Endometrium (tissue), 2 donors: ENCODE measurements at regions not wholly inside any gene's neighbourhood (a gene's known extent, or its start where the extent isn't known, plus 50 kb on each side); places are given as distances from the start of the nearest gene placed in this dataset.

Experiments
- FAIRE-seq: peaks from 2 replicates; lab custom pipeline; 2012; peaks lifted over from hg19 to GRCh38; lab: Jason Lieb, UNC
- donor health status: control.
- donor health status: control.

- no peak for FAIRE-seq
Observed at GRCh38 chr17:73785496-73785895, 141.3 kb upstream of the SDK2 start.

GRCh38 chr17:73785958-73786743 lies 141.9 kb upstream of the SDK2 start:
- FAIRE-seq = no peak

DNA sequence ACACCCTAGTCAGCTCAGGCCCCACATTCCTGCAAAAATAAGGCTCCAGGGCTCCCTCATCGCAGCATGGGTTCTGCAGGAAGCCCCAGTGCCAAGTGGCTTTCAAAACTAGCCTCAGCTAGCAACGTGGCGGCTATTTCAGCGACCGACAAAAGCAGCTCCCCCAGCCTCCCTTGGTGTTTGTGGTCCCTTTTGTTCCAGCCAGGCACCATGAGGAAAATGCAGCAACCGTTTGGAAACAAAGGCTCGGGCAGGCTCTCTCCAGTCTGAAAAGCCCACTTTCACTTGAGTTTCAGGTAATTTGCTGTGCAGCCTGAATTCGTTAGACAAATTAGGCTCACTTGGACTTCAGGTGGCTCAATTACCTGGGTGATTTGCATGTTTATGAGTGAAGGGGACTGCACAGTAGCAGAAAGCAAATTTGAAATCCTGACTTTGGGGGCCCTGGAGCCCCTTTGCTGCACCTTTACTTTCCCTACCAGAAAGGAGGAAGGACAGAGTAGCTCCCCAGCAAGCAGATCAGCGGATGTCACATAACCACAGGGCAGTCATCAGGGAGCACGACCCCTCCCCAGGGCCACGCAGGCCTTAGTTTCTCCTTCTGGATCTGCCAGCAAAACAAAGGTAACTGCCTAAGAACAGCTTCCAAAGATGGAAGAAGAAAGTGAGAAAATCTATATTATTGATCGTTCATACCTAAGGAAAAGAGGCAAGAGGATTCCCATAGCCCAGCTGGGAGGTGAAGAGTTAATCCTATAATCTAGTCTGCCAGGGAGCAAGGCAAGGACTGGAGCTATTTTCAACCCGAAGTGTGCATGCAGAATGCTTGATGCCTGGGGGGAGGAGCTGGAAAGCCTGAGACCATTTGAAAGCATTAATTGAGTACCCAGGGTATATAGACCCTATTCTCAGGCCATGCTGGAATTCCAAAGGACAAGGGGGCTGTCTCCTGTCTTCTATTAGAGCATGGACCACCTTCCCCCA lies 143.1 kb upstream of the SDK2 start:
- no peak for FAIRE-seq

DNA sequence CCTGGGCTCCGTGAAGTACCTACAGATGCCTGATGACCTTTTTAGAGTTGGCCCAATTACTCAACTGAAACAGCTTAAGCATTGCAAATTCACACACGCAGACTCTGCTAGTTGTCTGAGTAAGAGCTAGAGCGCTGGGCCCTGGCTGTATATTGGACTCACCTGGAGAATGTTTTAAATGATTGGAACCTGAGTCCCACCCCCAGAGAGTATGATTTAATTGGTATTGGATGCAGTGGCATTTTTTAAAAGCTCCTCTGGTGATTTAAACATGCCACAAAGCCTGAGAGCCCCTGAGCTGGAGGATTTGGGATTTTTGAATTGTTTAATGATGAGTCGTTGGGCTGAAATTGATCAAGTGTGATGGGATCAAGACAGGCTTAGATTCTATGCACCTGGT lies 143.9 kb upstream of the SDK2 start:
- FAIRE-seq = no peak

GRCh38 chr17:73791121-73791520 lies 146.9 kb upstream of the SDK2 start:
- FAIRE-seq = no peak

GRCh38 chr17:73791631-73792030 lies 147.4 kb upstream of the SDK2 start:
- FAIRE-seq = no peak

DNA sequence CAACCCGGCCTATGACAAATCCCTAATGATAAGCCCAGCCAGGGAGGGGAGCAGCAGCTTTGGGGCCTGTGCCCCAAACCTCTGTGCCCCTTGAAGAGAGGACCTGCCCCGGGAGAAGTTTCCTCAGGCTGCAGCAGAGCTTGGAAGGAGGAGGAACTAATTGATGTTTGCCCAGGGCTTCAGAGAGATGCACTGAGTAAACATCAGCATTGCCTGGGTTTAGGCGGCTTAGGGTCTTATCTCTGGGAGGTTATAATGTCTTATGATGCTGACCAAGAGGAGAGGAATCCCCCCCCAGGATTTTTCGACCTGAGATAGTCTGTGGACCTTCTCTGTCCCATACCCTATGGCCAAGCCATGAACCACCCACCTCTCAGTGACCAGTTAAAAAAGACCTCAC lies 148.7 kb upstream of the SDK2 start:
- no peak for FAIRE-seq

GRCh38 chr17:73794336-73794735 lies 150.1 kb upstream of the SDK2 start:
- no peak for FAIRE-seq

DNA sequence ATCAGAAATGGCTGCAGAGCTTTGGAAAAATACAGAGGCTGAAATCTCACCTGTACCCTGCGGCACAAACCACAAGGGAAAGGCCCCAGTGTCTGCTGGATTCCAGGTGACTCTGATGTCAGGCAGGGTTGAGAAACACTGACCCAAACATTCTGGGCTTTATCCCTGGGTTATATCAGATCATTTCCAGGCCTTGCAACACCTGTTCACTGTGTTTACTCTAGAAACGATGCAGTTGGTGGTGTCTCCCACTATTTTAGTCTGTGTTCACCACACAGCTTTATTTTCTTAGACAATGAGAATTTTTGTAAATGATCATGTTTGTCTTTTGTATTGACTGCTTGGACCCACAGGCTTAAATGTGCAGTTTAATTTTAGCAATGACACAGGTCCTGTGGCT lies 151.5 kb upstream of the SDK2 start:
- FAIRE-seq = no peak

DNA sequence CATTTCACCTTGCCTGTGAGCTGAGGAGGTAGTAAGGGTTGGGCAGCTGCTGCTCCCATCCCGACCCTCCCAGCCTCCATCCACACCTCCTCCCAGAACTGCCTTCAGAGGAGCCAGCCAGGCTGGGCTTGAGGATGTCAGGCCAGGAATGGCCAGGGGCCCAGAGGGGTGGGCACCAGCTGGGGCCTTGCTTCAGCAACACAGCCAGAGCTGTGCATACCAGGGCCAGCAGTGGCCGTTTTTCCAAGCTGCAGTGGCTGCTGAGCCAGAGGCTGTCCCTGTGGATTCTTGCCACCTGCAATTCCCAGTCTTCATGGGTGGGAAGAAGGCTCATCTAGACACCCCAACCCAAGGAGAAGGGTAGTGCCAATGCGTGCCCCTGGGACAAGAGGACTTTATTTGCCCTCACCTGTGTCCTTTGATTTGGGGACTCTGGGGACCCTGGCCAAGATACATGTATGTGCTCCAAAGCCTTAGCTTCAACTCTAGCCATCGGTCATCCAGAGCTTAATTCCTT lies 153.4 kb upstream of the SDK2 start:
- FAIRE-seq = no peak

DNA sequence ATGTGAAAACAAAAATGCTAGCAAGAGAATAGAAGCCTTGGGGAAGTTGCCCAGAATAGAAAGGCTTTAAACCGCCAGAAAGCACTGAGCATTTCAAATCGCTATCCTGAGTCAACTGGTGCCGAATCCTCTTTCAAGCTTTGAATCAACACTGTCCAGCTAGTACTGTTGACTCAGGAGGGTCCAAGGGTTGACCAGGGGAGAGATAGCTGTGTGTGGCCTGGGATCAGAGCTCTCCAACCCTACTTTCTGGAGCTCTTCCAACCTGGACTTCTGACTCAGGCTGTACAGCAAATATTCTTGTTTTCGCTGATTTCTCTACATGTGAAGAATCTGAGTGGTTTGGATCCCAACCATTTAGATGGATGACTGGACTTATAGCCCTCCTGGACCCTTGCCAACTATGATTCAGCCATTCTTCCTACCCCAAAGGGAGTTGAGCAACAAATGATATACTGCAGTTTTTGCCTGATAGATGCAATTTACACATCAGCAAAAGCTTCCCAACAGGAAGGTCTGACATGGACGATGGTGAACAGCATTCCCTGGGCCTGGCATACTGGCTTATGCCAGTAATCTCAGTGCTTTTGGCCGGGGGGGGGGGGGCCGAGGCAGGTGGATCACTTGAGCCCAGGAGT lies 154.0 kb upstream of the SDK2 start:
- FAIRE-seq = no peak

- FAIRE-seq = no peak
Observed at GRCh38 chr17:73799096-73799495, 154.9 kb upstream of the SDK2 start.

GRCh38 chr17:73799781-73800627 lies 155.8 kb upstream of the SDK2 start:
- FAIRE-seq = no peak

GRCh38 chr17:73800893-73801292 lies 156.6 kb upstream of the SDK2 start:
- no peak for FAIRE-seq

DNA sequence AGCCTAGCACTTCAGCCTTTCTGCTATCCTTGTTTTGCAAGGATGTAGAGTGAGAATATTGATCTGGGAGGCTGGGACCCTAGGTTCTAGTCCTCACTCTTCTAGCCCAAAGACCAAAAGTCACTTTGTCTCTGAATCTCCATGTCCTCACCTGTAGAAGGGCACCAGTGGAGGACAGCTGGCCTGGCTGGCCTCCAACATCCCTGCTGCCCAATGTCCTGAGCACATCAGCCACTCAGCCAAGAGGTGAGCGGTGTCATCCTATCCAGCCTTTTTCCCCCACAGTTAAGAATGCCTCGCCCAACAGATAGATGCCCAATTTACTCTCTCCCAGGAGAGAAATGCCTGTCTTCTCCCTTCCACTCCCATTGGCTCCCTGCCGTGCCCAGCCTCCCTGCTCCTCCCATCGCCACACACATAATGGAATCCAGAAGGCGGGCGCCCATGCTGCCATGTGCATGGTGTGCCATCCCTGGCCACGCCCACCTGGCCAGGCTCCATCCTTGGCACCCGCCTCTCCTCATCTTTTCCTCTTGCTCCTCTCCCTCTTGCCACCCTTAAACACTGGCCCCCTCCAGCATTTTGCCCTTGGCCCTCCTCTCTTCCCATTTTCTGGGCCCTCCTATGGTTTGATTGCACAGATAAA lies 157.3 kb upstream of the SDK2 start:
- no peak for FAIRE-seq

DNA sequence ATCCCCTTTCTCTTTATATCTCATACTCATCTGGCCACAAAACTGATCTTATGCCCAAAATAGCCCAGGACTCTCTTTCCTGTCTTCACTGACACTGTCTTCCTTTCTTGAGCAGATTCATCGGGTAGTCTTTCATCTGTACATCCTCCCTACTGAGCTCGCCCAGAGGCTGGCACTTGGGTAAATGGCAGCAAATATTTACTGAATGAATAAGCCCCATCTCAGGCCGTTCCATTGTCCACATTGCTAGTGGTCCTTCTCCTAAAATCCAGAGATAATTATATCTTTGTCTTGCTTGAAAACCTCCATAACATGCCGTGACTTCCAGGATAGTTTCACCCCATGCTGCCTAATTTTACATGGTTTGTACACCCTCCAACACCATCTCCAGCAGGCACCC lies 158.1 kb upstream of the SDK2 start:
- no peak for FAIRE-seq

- no peak for FAIRE-seq
Observed at GRCh38 chr17:73802871-73803270, 158.6 kb upstream of the SDK2 start.

GRCh38 chr17:73803964-73804435 lies 159.8 kb upstream of the SDK2 start:
- FAIRE-seq = no peak

DNA sequence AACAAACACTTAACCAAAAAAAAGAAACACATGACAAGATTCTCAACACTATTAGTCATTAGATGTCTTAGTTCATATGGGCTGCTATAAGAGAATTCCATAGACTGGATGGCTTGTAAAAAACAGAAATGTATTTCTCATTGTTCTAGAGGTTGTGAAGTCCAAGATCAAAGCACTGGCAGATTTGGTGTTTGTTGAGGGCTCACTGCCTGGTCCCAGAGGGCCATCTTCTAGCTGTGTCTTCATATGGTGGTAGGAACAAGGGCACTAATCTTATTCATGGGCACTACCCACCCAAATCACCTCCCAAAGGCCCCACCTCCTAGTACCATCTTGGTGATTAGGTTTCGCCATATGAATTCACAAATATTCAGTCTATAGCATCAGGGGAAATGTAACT lies 162.5 kb upstream of the SDK2 start:
- FAIRE-seq = no peak

DNA sequence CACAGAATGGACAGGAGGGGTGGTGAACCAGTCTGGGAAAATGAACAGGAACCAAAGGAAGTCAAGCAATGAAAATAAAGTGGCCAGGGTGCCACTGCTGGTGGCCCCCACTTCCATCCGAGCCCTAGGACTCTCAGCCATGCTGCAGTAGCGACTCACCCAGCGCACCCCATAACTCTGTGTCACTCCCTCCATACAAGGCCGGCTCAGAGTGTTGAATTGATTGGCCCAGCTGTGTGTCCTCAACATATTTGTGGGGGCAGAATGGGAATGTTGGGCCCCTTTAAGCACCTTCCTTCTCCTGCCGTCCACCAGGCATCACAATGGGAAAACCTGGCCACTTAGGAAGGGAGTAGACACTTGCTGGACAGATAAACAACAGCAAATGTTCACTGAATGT lies 169.0 kb upstream of the SDK2 start:
- no peak for FAIRE-seq

DNA sequence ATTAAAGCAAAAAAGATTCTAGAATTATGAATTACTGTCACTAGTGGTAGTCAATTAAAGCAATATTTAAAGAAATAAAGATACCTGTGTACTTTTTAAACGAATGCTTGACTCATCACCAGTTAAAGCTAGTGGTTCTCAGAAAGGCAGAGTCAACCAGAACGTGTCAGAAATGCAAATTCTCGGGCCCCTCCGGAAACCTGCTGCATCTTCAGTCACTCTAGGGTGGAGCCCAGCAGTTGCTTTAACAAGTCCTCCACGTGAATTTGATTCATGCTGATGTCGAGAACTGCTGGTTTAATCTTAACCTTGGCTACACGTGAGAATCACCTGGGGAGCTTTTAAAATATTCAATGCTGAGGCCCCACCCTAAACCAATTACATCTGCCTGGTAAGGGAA lies 169.8 kb upstream of the SDK2 start:
- no peak for FAIRE-seq
